Left ventricle myocardium inferior (tissue), 1 donor: ENCODE measurements at regions not wholly inside any gene's neighbourhood (a gene's known extent, or its start where the extent isn't known, plus 50 kb on each side); places are given as distances from the start of the nearest gene placed in this dataset.
"Not testable (repeated sequence)": the region's sequence is repeated elsewhere in the genome, so short reads cannot be mapped to it uniquely, and the experiment has no call there.

ENCODE experiments used
- DNase-seq: peaks from one replicate; pipeline ENCODE4 v3.0.0-alpha.2; 2020
- H3K27ac ChIP-seq: fragments of 200-600 bp; replicated peaks from 2 replicates; pipeline ENCODE4 v1.8.0; 2021
- H3K27me3 ChIP-seq: fragments of 200-600 bp; 2 replicates; pipeline ENCODE4 v1.8.0; 2021; ENCODE audit warnings: low read depth
- H3K36me3 ChIP-seq: fragments of 200-600 bp; 2 replicates; pipeline ENCODE4 v1.8.0; 2021
- H3K4me1 ChIP-seq: fragments of 200-600 bp; 2 replicates; pipeline ENCODE4 v1.8.0; 2021
- H3K4me3 ChIP-seq: fragments of 200-600 bp; 2 replicates; pipeline ENCODE4 v1.8.0; 2021; ENCODE audit warnings: mild to moderate bottlenecking, moderate library complexity
- H3K9me3 ChIP-seq: fragments of 200-600 bp; replicated peaks from 2 replicates; pipeline ENCODE4 v1.8.0; 2021
- intact Hi-C: fragments of 100-400 bp; cut with micrococcal nuclease; formaldehyde crosslinking; loops from one replicate; pipeline ENCODE4 v1.11.0; 2022
- TF ChIP-seq, protein P1 (sequence below): fragments of 200-600 bp; IDR thresholded peaks from 2 replicates; pipeline ENCODE4 v1.8.0; 2021; ENCODE audit warnings: antibody characterized with exemption, mild to moderate bottlenecking, borderline replicate concordance
- donor health status: DM: no; HTN: yes; CAD: no; lungs with severe emphysema.

DNA sequence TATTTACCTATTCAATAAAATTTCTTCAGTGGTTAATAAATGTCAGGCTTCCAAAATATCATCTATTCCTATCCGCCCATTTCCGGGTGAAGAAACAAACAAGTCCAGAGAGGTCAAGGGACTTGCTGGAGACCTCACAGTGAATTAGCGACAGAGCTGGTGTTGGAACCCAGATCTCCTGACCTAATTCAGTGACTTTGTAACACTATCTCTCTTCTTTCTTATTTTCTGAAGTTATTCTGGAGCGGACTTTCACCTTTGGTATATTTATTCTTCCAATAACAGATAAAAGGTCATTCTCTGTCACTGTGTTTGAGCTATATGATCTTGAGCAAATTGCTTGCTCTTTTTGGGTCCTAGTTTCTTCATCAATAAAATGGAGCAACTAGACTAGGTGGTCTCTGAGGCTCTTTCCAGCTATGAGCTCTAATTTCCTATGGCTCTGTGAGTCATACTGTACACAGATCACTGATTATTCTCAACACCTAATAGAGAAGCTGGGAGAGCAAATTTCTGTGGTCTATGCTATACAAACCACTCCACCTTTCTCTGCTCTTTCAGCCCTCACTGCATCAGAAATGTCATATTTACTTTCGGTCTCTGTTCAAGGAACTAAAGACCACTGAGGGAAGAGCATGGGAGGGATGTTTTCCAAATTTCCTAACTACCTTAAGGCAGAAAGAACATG lies 113.2 kb upstream of the IGSF1 start:
- Histone ChIP-seq H3K27me3 (no peaks in the 10 kb centered on the region), H3K27ac (no peak overlapping the region), H3K36me3 (no peaks in the 10 kb centered on the region), H3K4me1 (no peaks in the 10 kb centered on the region), H3K4me3 (no peak overlapping the region), H3K9me3 (no peaks in the 10 kb centered on the region)
- TF ChIP-seq, protein P1, sequence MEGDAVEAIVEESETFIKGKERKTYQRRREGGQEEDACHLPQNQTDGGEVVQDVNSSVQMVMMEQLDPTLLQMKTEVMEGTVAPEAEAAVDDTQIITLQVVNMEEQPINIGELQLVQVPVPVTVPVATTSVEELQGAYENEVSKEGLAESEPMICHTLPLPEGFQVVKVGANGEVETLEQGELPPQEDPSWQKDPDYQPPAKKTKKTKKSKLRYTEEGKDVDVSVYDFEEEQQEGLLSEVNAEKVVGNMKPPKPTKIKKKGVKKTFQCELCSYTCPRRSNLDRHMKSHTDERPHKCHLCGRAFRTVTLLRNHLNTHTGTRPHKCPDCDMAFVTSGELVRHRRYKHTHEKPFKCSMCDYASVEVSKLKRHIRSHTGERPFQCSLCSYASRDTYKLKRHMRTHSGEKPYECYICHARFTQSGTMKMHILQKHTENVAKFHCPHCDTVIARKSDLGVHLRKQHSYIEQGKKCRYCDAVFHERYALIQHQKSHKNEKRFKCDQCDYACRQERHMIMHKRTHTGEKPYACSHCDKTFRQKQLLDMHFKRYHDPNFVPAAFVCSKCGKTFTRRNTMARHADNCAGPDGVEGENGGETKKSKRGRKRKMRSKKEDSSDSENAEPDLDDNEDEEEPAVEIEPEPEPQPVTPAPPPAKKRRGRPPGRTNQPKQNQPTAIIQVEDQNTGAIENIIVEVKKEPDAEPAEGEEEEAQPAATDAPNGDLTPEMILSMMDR, result no peak
- intact Hi-C loops, result no loop called here
- DNase-seq, result no peak

DNA sequence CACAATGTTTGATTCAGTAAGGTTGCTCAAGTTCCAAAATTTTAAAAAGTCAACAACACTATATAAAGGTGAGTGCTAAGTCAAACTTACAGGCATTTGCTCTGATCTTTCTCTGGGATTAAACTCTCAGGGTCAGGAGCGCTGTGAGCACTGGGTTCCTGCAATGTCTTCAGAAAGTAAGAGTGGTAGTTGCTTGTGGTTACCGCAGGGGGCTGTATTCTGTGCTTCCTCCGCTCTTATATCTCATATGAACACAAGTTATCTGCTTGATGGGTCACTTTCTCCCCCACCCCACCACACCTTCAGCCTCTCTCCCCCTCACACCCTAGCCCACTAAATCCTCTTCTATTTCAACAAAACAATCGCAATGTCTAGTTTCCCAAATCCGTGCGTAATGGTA lies 116.4 kb upstream of the IGSF1 start:
- DNase-seq, result no peak
- Histone ChIP-seq H3K27ac (no peak overlapping the region), H3K36me3 (no peaks in the 10 kb centered on the region), H3K4me3 (no peak overlapping the region), H3K4me1 (no peaks in the 10 kb centered on the region), H3K27me3 (no peaks in the 10 kb centered on the region), H3K9me3 (no peaks in the 10 kb centered on the region)
- intact Hi-C loops, result no loop called here
- TF ChIP-seq, protein P1, result no peak

DNA sequence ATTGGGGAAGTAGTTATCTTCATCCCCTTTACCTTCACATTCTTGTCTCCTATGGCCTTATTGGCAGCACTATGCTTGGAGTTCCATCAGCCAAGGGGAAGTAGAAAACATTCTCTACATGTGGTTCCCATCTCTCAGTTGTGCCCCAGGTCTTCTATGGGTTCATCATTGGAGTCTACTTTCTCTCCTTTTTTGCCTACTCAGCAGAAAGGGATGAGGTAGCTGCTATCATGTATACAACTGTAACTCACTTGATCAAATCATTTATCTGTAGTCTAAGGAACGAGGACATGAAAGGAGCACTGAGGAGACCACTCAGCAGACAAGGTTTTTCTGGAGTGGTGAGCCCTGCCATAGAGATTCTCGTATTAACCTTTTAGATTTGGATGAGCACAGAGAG lies 119.0 kb upstream of the OR13H1 start:
- Histone ChIP-seq H3K36me3 (no peaks in the 10 kb centered on the region), H3K4me1 (no peaks in the 10 kb centered on the region), H3K27me3 (no peaks in the 10 kb centered on the region), H3K4me3 (no peak overlapping the region), H3K27ac (no peak overlapping the region), H3K9me3 (no peaks in the 10 kb centered on the region)
- TF ChIP-seq, protein P1, result no peak
- no peak for DNase-seq
- intact Hi-C loops, result no loop called here

DNA sequence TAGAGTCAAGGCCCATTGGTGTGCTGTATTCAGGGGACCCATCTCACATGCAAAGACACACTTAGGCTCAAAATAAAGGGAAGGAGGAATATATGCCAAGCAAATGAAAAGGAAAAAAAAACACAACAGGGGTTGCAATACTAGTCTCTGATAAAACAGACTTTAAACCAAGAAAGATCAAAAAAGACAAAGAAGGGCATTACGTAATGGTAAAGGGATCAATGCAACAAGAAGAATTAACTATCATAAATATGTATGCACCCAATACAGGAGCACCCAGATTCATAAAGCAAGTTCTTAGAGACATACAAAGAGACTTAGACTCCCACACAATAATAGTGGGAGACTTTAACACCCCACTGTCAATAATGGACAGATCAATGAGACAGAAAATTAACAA lies 113.4 kb upstream of the OR13H1 start:
- intact Hi-C loops, H3K4me1 ChIP-seq, H3K36me3 ChIP-seq, DNase-seq, H3K27ac ChIP-seq, H3K27me3 ChIP-seq, H3K9me3 ChIP-seq, H3K4me3 ChIP-seq: not testable (repeated sequence)

DNA sequence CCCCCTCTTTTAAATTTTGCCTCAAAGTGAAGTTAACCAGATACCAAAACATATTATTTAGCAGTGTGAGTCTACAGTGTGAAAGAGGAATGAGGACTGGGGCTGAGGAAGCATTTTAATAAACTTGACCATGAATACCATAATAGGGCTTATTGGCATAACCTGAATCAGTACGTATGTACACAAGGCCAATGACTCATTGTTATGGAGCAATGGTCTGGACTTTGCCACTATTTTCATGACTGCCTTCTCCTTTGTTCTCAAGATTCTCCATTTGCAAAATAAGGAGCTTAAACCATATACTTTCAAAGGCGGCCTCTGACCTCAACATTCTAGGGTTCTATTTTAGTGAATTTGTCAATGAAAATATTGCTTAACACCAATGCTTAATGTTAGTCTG lies 102.8 kb upstream of the OR13H1 start:
- H3K36me3 ChIP-seq, result no peaks in the 10 kb centered on the region
- H3K27ac ChIP-seq, result no peak overlapping the region
- H3K4me1 ChIP-seq, result no peaks in the 10 kb centered on the region
- TF ChIP-seq, protein P1, result no peak
- intact Hi-C loops, result no loop called here
- no peaks in the 10 kb centered on the region for H3K9me3 ChIP-seq
- no peak for DNase-seq
- H3K27me3 ChIP-seq, result no peaks in the 10 kb centered on the region
- H3K4me3 ChIP-seq, result no peak overlapping the region

DNA sequence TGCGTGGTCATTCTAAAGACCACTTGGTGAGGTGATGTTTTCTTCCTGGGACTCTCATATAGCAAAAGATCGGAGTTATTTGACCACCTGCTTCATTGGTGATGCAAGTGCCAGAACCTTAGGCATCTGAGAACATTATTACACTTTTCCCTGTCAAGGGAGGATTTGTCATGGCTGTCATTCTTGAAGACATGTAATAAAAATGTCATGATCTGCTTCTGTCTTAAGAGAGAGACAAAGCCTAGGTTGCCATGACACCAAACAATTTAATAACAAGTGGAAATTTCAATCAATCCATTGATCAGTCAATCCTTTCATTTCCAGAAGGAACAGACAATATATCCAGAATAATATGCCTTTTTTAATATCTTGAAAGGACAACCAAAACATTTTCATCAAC lies 97.9 kb upstream of the OR13H1 start:
- Histone ChIP-seq H3K4me1 (no peaks in the 10 kb centered on the region), H3K36me3 (no peaks in the 10 kb centered on the region), H3K27ac (no peak overlapping the region), H3K4me3 (no peak overlapping the region), H3K27me3 (no peaks in the 10 kb centered on the region), H3K9me3 (no peaks in the 10 kb centered on the region)
- no peak for DNase-seq
- intact Hi-C loops, result no loop called here
- TF ChIP-seq, protein P1, result no peak

DNA sequence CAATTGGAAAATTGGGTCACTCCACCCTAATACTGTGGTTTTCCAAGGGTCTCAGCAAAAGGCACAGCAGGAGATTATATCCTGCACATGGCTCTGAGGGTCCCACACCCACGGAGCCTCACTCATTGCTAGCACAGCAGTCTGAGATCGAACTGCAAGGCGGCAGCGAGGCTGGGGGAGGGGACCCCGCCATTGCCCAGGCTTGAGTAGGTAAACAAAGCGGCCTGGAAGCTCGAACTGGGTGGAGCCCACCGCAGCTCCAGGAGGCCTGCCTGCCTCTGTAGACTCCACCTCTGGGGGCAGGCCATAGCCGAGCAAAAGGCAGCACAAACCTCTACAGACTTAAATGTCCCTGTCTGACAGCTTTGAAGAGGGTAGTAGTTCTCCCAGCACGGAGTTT lies 82.0 kb upstream of the OR13H1 start:
- H3K27ac ChIP-seq, H3K27me3 ChIP-seq, H3K36me3 ChIP-seq, intact Hi-C loops, H3K4me1 ChIP-seq, H3K4me3 ChIP-seq, DNase-seq, H3K9me3 ChIP-seq: not testable (repeated sequence)

DNA sequence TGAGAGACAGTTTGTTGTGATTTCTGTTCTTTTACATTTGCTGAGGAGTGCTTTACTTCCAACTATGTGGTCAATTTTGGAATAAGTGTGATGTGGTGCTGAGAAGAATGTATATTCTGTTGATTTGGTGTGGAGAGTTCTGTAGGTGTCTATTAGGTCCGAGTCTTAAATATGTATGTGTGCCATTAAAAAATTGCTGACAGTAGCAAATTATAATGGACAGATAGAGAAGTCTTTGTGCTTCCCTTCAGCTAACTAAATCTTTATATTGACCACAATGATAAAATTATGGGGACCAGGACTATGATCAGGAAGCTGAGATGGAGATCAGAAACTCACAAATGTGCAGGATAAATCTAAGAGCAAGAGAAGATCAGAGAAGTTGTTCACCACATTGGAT lies 70.1 kb upstream of the OR13H1 start:
- H3K36me3 ChIP-seq, DNase-seq, H3K4me1 ChIP-seq, H3K27me3 ChIP-seq, intact Hi-C loops, H3K9me3 ChIP-seq, H3K27ac ChIP-seq, H3K4me3 ChIP-seq: not testable (repeated sequence)
